ENCODE measurements at regions not wholly inside any gene's neighbourhood (a gene's known extent, or its start where the extent isn't known, plus 50 kb on each side); places are given as distances from the start of the nearest gene placed in this dataset.
"Not testable (repeated sequence)": the region's sequence is repeated elsewhere in the genome, so short reads cannot be mapped to it uniquely, and the experiment has no call there.

DNA sequence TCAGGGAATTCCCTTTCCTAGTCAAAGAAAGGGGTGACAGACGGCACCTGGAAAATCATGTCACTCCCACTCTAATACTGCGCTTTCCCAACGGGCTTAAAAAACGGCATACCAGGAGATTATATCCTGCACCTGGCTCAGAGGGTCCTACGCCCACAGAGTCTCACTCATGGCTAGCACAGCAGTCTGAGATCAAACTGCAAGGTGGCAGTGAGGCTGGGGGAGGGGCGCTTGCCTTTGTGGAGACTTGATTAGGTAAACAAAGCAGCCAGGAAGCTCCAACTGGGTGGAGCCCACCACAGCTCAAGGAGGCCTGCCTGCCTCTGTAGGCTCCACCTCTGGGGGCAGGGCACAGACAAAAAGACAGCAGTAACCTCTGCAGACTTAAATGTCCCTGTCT is 253.7 kb downstream of the ISL1 start:
- TF ChIP-seq, protein P1, sequence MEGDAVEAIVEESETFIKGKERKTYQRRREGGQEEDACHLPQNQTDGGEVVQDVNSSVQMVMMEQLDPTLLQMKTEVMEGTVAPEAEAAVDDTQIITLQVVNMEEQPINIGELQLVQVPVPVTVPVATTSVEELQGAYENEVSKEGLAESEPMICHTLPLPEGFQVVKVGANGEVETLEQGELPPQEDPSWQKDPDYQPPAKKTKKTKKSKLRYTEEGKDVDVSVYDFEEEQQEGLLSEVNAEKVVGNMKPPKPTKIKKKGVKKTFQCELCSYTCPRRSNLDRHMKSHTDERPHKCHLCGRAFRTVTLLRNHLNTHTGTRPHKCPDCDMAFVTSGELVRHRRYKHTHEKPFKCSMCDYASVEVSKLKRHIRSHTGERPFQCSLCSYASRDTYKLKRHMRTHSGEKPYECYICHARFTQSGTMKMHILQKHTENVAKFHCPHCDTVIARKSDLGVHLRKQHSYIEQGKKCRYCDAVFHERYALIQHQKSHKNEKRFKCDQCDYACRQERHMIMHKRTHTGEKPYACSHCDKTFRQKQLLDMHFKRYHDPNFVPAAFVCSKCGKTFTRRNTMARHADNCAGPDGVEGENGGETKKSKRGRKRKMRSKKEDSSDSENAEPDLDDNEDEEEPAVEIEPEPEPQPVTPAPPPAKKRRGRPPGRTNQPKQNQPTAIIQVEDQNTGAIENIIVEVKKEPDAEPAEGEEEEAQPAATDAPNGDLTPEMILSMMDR (IDR thresholded peaks at IDR 0.05; ENCODE audit: poor library complexity, severe bottlenecking): not testable (repeated sequence)
- TF ChIP-seq SMC3 (conservative IDR thresholded peaks at IDR 0.05; ENCODE audit: poor library complexity); EP300 (conservative IDR thresholded peaks at IDR 0.05; ENCODE audit: poor library complexity, severe bottlenecking); POLR2AphosphoS5 (IDR thresholded peaks at IDR 0.05): not testable (repeated sequence)

Measured in neural cell (in vitro differentiated cells).